OCI-LY7 (cell line): ENCODE measurements at regions not wholly inside any gene's neighbourhood (a gene's known extent, or its start where the extent isn't known, plus 50 kb on each side); places are given as distances from the start of the nearest gene placed in this dataset.

Source experiments
- EZH2phosphoT487 ChIP-seq: fragments of 200-600 bp; sonication (generic); IDR thresholded peaks from 2 replicates; pipeline ENCODE4 v1.6.1; 2018; ENCODE audit warnings: low read depth, borderline replicate concordance, mild to moderate bottlenecking, mixed run types, antibody characterized with exemption, low read length, moderate library complexity, mixed read lengths
- TF ChIP-seq, protein P1 (sequence below): fragments of 200-600 bp; sonication (generic); conservative IDR thresholded peaks from 2 replicates; pipeline ENCODE4 v1.5.1; 2014; ENCODE audit warnings: mild to moderate bottlenecking, antibody characterized with exemption, low read length, moderate library complexity, mixed read lengths

DNA sequence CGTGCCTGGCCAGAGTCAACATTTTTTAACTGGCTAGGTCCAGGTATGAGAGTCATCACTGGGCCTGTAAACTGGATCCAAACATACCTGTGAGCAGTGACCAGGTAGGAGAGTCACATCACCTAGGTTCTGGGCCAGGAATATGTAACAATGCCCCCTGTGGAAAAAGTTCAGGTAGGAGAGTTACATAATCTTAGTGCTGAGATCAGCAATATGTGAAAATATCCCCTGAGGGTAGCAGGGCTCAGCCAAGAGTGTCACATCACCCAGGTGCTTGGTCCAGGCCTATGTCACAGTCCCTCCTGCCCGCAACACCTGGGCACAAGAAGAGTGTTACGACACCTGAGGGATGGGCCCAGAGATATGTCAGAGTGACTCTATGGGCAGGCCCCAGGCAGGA lies 2104.7 kb downstream of the TP53TG3F start:
- TF ChIP-seq, protein P1, sequence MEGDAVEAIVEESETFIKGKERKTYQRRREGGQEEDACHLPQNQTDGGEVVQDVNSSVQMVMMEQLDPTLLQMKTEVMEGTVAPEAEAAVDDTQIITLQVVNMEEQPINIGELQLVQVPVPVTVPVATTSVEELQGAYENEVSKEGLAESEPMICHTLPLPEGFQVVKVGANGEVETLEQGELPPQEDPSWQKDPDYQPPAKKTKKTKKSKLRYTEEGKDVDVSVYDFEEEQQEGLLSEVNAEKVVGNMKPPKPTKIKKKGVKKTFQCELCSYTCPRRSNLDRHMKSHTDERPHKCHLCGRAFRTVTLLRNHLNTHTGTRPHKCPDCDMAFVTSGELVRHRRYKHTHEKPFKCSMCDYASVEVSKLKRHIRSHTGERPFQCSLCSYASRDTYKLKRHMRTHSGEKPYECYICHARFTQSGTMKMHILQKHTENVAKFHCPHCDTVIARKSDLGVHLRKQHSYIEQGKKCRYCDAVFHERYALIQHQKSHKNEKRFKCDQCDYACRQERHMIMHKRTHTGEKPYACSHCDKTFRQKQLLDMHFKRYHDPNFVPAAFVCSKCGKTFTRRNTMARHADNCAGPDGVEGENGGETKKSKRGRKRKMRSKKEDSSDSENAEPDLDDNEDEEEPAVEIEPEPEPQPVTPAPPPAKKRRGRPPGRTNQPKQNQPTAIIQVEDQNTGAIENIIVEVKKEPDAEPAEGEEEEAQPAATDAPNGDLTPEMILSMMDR = no peak
- no peak for TF ChIP-seq EZH2phosphoT487
